ENCODE measurements at regions not wholly inside any gene's neighbourhood (a gene's known extent, or its start where the extent isn't known, plus 50 kb on each side); places are given as distances from the start of the nearest gene placed in this dataset.
"Not testable (repeated sequence)": the region's sequence is repeated elsewhere in the genome, so short reads cannot be mapped to it uniquely, and the experiment has no call there.

GRCh38 chr5:158244882-158245281, 385.9 kb upstream of the CLINT1 start:
- Mint-ChIP-seq H3K9me3 (no peaks in the 10 kb centered on the region), H3K36me3 (ENCODE audit: insufficient read depth) (no peaks in the 10 kb centered on the region), H3K27ac (no peak overlapping the region), H3K4me3 (no peak overlapping the region), H3K27me3 (no peaks in the 10 kb centered on the region), H3K4me1 (ENCODE audit: low read depth in 2 of 2) (no peaks in the 10 kb centered on the region)
- DNase-seq (no peak), ATAC-seq (replicated peaks) (no peak)

DNA sequence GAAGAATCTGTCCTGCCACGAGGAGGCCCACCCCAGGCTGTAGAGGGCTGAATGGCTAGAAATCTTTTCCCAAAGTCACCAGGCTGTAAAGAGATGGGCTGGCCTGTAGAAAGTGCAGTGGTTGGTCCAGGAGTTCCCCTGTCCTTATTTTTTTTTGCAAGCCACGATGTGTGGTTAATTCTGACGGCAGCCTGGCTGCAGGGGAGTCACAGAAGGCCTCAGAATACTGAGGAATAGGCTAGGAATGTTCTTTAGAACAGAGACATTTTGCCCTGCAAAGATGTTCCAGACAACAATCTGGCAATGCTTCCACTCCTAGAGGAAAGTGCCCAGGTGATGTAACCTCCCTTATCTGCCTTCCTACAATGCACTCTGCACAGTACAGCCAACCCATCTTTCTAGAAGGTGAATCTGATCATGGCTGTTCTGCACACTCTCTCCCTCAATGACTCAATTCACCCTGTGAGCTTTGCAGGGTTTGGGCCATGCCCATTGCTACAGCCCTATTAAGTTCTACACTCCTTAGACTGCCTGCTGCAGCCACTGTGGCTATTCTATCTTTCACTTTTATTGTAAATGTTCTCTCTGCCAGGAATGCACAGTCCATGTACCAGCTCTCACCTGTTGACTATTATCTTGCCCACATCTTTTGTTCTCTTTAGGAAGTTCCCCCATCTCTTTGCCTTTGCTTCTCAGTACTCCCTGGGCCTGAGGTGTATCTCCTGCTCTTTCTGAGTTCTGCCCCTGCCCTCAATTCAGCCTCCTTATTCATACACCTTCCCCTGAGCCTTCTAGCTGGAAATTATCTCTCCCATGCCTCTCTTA, 377.8 kb upstream of the CLINT1 start:
- Mint-ChIP-seq H3K4me3 (no peak overlapping the region), H3K36me3 (ENCODE audit: insufficient read depth) (no peaks in the 10 kb centered on the region), H3K4me1 (ENCODE audit: low read depth in 2 of 2) (no peaks in the 10 kb centered on the region), H3K27me3 (peaks cover 7 to 9% of the 10 kb centered on the region in 2 donors), H3K9me3 (peaks cover 4 to 6% of the 10 kb centered on the region in 2 donors), H3K27ac (no peak overlapping the region)
- DNase-seq (no peak), ATAC-seq (replicated peaks) (no peak)

DNA sequence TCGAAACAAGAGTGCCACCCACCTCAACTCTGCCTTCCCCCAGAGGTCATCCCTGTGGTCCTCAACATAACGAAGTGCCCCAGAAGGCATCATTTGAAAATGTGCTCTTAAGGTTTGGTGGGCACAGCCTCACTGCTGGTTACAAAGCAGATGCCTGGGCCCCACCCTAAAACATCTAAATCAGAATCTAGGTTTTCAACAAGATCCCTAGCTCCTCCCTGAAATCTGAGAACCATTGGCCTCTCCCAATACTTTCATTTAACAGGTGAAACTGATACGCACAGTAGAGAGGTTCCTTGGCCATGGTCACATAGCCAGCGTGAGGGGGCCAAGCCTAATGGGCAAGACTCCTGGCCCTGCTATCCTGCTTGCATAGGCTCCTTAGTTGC, 376.2 kb upstream of the CLINT1 start:
- peaks cover 4 to 7% of the 10 kb centered on the region in 2 donors for H3K9me3 Mint-ChIP-seq
- H3K27ac Mint-ChIP-seq = no peak overlapping the region
- ATAC-seq (replicated peaks) = no peak
- no peak overlapping the region for H3K4me3 Mint-ChIP-seq
- H3K4me1 Mint-ChIP-seq (ENCODE audit: low read depth in 2 of 2) = no peaks in the 10 kb centered on the region
- peaks cover 7 to 9% of the 10 kb centered on the region in 2 donors for H3K27me3 Mint-ChIP-seq
- DNase-seq = no peak
- H3K36me3 Mint-ChIP-seq (ENCODE audit: insufficient read depth) = no peaks in the 10 kb centered on the region

GRCh38 chr5:158234323-158235158, 375.6 kb upstream of the CLINT1 start:
- Mint-ChIP-seq H3K27me3 (peaks cover 7 to 9% of the 10 kb centered on the region in 2 donors), H3K9me3 (peaks cover 4 to 7% of the 10 kb centered on the region in 2 donors), H3K4me1 (ENCODE audit: low read depth in 2 of 2) (no peaks in the 10 kb centered on the region), H3K36me3 (ENCODE audit: insufficient read depth) (no peaks in the 10 kb centered on the region), H3K4me3 (no peak overlapping the region), H3K27ac (no peak overlapping the region)
- ATAC-seq (replicated peaks) = no peak
- no peak for DNase-seq

GRCh38 chr5:158233735-158234322, 374.9 kb upstream of the CLINT1 start:
- H3K27me3 Mint-ChIP-seq = peaks cover 7 to 9% of the 10 kb centered on the region in 2 donors
- peaks cover 4 to 7% of the 10 kb centered on the region in 2 donors for H3K9me3 Mint-ChIP-seq
- no peak for ATAC-seq (replicated peaks)
- H3K27ac Mint-ChIP-seq = no peak overlapping the region
- no peaks in the 10 kb centered on the region for H3K36me3 Mint-ChIP-seq (ENCODE audit: insufficient read depth)
- H3K4me1 Mint-ChIP-seq (ENCODE audit: low read depth in 2 of 2) = no peaks in the 10 kb centered on the region
- H3K4me3 Mint-ChIP-seq = no peak overlapping the region
- DNase-seq = no peak

DNA sequence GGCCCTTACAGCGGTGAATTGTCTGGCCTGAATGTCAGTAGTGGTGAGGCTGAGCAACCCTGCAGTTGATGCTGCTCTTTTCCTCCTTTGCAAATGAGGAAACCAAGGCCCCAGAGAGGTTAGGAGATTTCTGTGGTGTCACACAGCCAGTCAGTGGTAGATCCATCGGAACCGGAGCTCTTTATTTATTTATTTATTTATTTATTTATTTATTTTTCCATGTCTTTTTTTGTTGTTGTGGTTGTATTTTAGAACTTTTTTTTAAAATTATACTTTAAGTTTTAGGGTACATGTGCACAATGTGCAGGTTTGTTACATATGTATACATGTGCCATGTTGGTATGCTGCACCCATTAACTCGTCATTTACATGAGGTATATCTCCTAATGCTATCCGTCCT, 368.4 kb upstream of the CLINT1 start:
- not testable (repeated sequence) for DNase-seq; H3K27me3 Mint-ChIP-seq; H3K4me3 Mint-ChIP-seq; H3K9me3 Mint-ChIP-seq; H3K27ac Mint-ChIP-seq; H3K4me1 Mint-ChIP-seq (ENCODE audit: low read depth in 2 of 2); H3K36me3 Mint-ChIP-seq (ENCODE audit: insufficient read depth); ATAC-seq (replicated peaks)

GRCh38 chr5:158226496-158226895, 367.6 kb upstream of the CLINT1 start:
- no peak for ATAC-seq (replicated peaks)
- Mint-ChIP-seq H3K27ac (no peak overlapping the region), H3K4me1 (ENCODE audit: low read depth in 2 of 2) (no peaks in the 10 kb centered on the region), H3K9me3 (no peaks in the 10 kb centered on the region), H3K4me3 (no peak overlapping the region), H3K36me3 (ENCODE audit: insufficient read depth) (no peaks in the 10 kb centered on the region), H3K27me3 (peaks cover 0 to 6% of the 10 kb centered on the region in 2 donors)
- no peak for DNase-seq

DNA sequence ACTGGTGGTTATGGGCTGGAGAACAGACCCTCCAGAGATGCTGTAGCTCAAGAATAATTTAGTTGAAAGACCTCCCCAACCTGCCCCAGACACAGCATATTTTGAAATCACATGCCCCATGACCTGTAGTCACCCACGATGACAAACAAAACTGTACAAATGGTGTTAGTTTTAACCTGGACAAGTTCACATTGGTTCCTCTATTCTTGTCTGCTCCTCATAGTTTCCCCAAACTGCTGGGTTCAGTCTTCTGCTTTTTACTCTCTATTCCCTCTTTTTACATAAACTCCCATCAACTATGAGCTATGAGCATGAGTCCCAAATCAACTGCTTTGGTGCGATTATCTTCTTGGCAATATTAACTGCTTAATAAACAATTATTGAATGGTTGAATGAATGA, 365.3 kb upstream of the CLINT1 start:
- no peak for DNase-seq
- H3K9me3 Mint-ChIP-seq = no peaks in the 10 kb centered on the region
- peaks cover 0 to 6% of the 10 kb centered on the region in 2 donors for H3K27me3 Mint-ChIP-seq
- no peak for ATAC-seq (replicated peaks)
- no peaks in the 10 kb centered on the region for H3K4me1 Mint-ChIP-seq (ENCODE audit: low read depth in 2 of 2)
- no peak overlapping the region for H3K27ac Mint-ChIP-seq
- H3K4me3 Mint-ChIP-seq = no peak overlapping the region
- H3K36me3 Mint-ChIP-seq (ENCODE audit: insufficient read depth) = no peaks in the 10 kb centered on the region

DNA sequence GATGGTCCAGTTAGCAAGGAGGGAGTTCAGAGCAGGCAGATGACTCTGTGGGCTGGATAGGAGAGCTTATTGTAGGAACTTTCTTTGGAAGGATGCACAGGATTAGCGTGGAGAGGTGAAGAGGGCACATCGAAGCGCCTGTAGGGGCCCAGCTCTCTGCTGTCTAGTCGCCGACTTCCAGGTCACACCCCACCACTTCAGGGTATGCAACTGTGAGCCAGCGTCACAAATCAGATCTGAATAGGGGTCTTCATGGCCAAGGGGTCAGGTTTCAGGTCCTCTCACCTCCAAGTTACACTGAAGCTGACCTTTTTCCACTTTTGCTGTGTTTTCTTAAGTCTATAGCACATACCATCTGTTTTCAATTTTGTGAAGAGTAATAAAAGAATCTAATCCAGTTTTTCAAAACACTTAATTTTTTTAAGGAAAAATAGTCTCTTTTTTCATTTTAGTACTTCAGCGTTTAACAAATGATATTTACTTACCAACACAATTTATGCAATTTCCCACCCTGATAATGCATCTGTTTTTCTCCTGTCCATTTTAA, 364.2 kb upstream of the CLINT1 start:
- H3K27ac Mint-ChIP-seq = no peak overlapping the region
- DNase-seq (no peak), ATAC-seq (replicated peaks) (no peak)
- peaks cover 0 to 4% of the 10 kb centered on the region in 2 donors for H3K9me3 Mint-ChIP-seq
- H3K27me3 Mint-ChIP-seq = peaks cover 5 to 6% of the 10 kb centered on the region in 2 donors
- no peaks in the 10 kb centered on the region for H3K4me1 Mint-ChIP-seq (ENCODE audit: low read depth in 2 of 2)
- no peak overlapping the region for H3K4me3 Mint-ChIP-seq
- H3K36me3 Mint-ChIP-seq (ENCODE audit: insufficient read depth) = no peaks in the 10 kb centered on the region

- H3K27me3 Mint-ChIP-seq = peaks cover 0 to 9% of the 10 kb centered on the region in 2 donors
- DNase-seq = no peak
- H3K4me1 Mint-ChIP-seq (ENCODE audit: low read depth in 2 of 2) = no peaks in the 10 kb centered on the region
- no peak overlapping the region for H3K27ac Mint-ChIP-seq
- H3K9me3 Mint-ChIP-seq = peaks cover 0 to 5% of the 10 kb centered on the region in 2 donors
- no peaks in the 10 kb centered on the region for H3K36me3 Mint-ChIP-seq (ENCODE audit: insufficient read depth)
- ATAC-seq (replicated peaks) = no peak
- H3K4me3 Mint-ChIP-seq = no peak overlapping the region
Observed at GRCh38 chr5:158212917-158213316, 354.0 kb upstream of the CLINT1 start.

GRCh38 chr5:158212237-158212636, 353.3 kb upstream of the CLINT1 start:
- no peaks in the 10 kb centered on the region for H3K36me3 Mint-ChIP-seq (ENCODE audit: insufficient read depth)
- peaks cover 0 to 5% of the 10 kb centered on the region in 2 donors for H3K9me3 Mint-ChIP-seq
- H3K27me3 Mint-ChIP-seq = peaks cover 0 to 16% of the 10 kb centered on the region in 2 donors
- H3K4me1 Mint-ChIP-seq (ENCODE audit: low read depth in 2 of 2) = no peaks in the 10 kb centered on the region
- no peak overlapping the region for H3K27ac Mint-ChIP-seq
- DNase-seq (no peak), ATAC-seq (replicated peaks) (no peak)
- no peak overlapping the region for H3K4me3 Mint-ChIP-seq

DNA sequence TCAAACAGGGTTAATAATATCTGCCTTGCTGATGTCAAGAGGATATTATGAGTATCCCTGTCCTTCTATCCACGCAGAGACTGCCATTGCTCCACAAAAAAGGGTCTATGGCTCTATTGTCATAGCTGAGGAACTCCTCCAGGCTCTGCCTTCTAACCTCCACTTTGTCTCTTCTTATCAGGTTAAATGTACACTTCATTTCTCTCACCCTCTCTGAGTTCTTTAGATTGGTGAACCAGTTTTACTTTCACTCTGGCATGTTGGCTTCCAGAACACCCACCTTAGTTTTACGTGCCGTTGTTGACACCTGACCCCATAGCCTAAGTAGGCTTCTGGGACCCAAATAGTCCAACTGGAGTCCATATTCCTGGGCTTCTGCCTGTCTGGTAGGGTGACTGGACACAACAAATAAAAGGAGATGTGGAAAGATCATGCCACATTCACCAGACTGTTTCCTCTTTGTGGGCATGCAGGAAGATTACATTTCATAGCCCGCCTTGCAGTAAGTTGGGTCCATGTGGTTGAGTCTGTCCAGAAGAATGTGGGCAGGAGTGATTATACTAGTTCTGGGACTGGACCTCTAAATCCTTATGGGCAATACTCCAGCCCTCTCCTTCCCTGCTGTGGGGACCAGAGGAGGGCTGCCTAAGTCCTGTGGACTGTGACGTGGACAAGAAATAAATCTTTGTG, 350.4 kb upstream of the CLINT1 start:
- H3K36me3 Mint-ChIP-seq (ENCODE audit: insufficient read depth) = no peaks in the 10 kb centered on the region
- no peak overlapping the region for H3K4me3 Mint-ChIP-seq
- H3K9me3 Mint-ChIP-seq = peaks cover 0 to 5% of the 10 kb centered on the region in 2 donors
- ATAC-seq (replicated peaks) = no peak
- no peak for DNase-seq
- H3K4me1 Mint-ChIP-seq (ENCODE audit: low read depth in 2 of 2) = no peaks in the 10 kb centered on the region
- H3K27ac Mint-ChIP-seq = no peak overlapping the region
- H3K27me3 Mint-ChIP-seq = peaks cover 0 to 24% of the 10 kb centered on the region in 2 donors

DNA sequence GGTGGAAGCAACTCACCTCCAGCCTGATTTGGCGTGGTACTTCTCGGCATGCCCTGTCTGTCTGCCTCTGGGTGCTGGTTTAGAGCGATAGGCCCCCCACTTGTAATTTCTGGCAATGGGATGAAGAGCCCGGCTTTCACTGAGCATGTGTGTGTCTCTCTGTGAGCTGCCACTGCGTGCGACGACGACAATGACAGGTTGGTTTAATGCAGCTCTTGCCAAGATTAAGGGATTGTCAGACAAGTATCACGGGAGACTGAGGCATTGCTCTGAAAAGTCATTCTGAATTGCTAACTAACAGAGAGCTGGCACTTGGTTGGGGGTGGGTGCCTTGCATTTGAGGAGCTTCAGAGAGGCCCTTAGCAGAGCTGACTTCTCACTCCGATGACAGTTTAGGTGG, 348.8 kb upstream of the CLINT1 start:
- no peak overlapping the region for H3K27ac Mint-ChIP-seq
- ATAC-seq (replicated peaks) (no peak), DNase-seq (no peak)
- H3K36me3 Mint-ChIP-seq (ENCODE audit: insufficient read depth) = no peaks in the 10 kb centered on the region
- no peaks in the 10 kb centered on the region for H3K4me1 Mint-ChIP-seq (ENCODE audit: low read depth in 2 of 2)
- peaks cover 0 to 40% of the 10 kb centered on the region in 2 donors for H3K27me3 Mint-ChIP-seq
- no peak overlapping the region for H3K4me3 Mint-ChIP-seq
- peaks cover 0 to 5% of the 10 kb centered on the region in 2 donors for H3K9me3 Mint-ChIP-seq

All from effector memory CD8-positive, alpha-beta T cell (primary cell).